Neural cell (in vitro differentiated cells): ENCODE measurements at regions not wholly inside any gene's neighbourhood (a gene's known extent, or its start where the extent isn't known, plus 50 kb on each side); places are given as distances from the start of the nearest gene placed in this dataset.

ENCODE experiments used
- CTCF ChIP-seq: fragments of 450-650 bp; IDR thresholded peaks from 2 replicates; pipeline ENCODE4 v1.5.1; 2014; ENCODE audit warnings: antibody characterized with exemption, mild to moderate bottlenecking, moderate library complexity; ENCODE audit not compliant: poor library complexity, severe bottlenecking
- EZH2 ChIP-seq: fragments of 200-600, 300-800 bp; shearing (Covaris generic), sonication (generic); IDR thresholded peaks from 2 replicates; pipeline ENCODE4 v1.6.1; 2014; ENCODE audit warnings: antibody characterized with exemption, low read length, borderline replicate concordance, mild to moderate bottlenecking; ENCODE audit not compliant: insufficient read depth, poor library complexity, severe bottlenecking

- TF ChIP-seq CTCF (no peak), EZH2 (no peak)
Measured at GRCh38 chr11:130550150-130550549, 101.7 kb downstream of the ADAMTS15 start.
